Sigmoid colon (tissue), 6 donors: ENCODE measurements at regions not wholly inside any gene's neighbourhood (a gene's known extent, or its start where the extent isn't known, plus 50 kb on each side); places are given as distances from the start of the nearest gene placed in this dataset.

Experiments
- DNase-seq: peaks from one replicate; pipeline ENCODE4 v3.0.0-alpha.2; 2019
- H3K27ac ChIP-seq, 4 donors: fragments of 200-600 bp; sonication (generic); one replicate each; pipeline ENCODE4 v1.5.1; 2016 to 2019; ENCODE audit warnings: mild to moderate bottlenecking in 1 of 4
- H3K27me3 ChIP-seq, 3 donors: fragments of 200-600 bp; sonication (generic); one replicate each; pipeline ENCODE4 v1.5.1; 2019; ENCODE audit warnings: mild to moderate bottlenecking in 1 of 3
- H3K36me3 ChIP-seq, 4 donors: fragments of 200-600 bp; sonication (generic); one replicate each; pipeline ENCODE4 v1.5.1; 2016 to 2019
- H3K4me1 ChIP-seq, 4 donors: fragments of 200-600 bp; sonication (generic); one replicate each; pipeline ENCODE4 v1.5.1; 2017 to 2019
- H3K4me3 ChIP-seq, 4 donors: fragments of 200-600 bp; sonication (generic); one replicate each; pipeline ENCODE4 v1.5.1; 2017 to 2019; ENCODE audit warnings: mild to moderate bottlenecking in 2 of 4, moderate library complexity in 1 of 4
- H3K9me3 ChIP-seq, 4 donors: fragments of 200-600 bp in 3 of 4; sonication (generic) in 3 of 4; one replicate each; pipeline versions ENCODE4 v1.5.1 to v1.6.1; 2013 to 2019
- EP300 ChIP-seq, 4 donors: sonication (generic); formaldehyde crosslinking; IDR thresholded peaks; one replicate each; pipeline ENCODE4 v1.6.1; 2017; ENCODE audit warnings: antibody characterized with exemption in 4 of 4
- POLR2A ChIP-seq, 2 donors: fragments of 450-650 bp; IDR thresholded peaks; one replicate each; pipeline ENCODE4 v1.6.1; 2016; ENCODE audit warnings: antibody characterized with exemption in 2 of 2, mild to moderate bottlenecking in 2 of 2, moderate library complexity in 2 of 2
- POLR2AphosphoS5 ChIP-seq, 4 donors: sonication (generic); formaldehyde crosslinking; IDR thresholded peaks; one replicate each; pipeline ENCODE4 v1.6.1; 2017; ENCODE audit warnings: antibody characterized with exemption in 4 of 4
- WGBS, 2 donors: extraction: QIAGEN DNeasy Blood & Tissue Kit; methylation state at CpG; one replicate each; pipeline ENCODE4 v1.1.7; 2013; 5-methylcytosine and 5-hydroxymethylcytosine counted together
- intact Hi-C: fragments of 100-400 bp; cut with DNase I; formaldehyde crosslinking; loops from one replicate; pipeline ENCODE4 v1.15.1; 2023
- TF ChIP-seq, protein P1 (sequence below), 4 experiments: fragments of 450-650 bp in 3 of 4; fragments of 200-600 bp in 1 of 4; IDR thresholded peaks; one replicate each; pipeline ENCODE4 v1.5.1; 2016 to 2019; ENCODE audit warnings: antibody characterized with exemption in 4 of 4, mild to moderate bottlenecking in 3 of 4, moderate library complexity in 2 of 4
- donor health status: healthy with polysubstance abuse.
- donor health status: healthy.

DNA sequence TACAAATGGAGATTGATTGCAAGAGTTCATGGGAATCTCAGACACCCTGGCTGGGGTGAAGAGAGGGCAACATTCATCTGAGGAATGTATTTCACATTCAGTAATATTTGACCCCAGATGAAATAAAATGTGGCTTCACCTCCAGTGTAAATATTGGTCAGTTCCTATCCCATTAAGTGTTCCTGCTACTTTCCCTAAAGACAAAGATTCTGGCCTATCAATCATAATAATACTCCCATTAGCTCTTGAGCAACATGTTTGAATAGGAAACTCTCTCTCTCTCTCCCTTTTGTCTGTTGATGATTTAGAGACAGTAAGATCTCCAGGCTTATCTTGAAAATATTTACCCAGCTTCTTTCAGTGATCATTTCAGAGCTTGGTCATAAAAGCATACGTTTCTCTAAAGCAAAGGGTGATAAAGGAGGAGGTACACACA is 70.1 kb downstream of the KCNJ2 start:
- Histone ChIP-seq H3K36me3 (no peaks in the 10 kb centered on the region), H3K27me3 (no peaks in the 10 kb centered on the region), H3K9me3 (no peaks in the 10 kb centered on the region), H3K4me1 (no peaks in the 10 kb centered on the region), H3K4me3 (no peak overlapping the region), H3K27ac (no peak overlapping the region)
- 0 to 4% methylated on average over 1 of the region's 1 CpG for WGBS, 2 donors
- DNase-seq, result no peak
- intact Hi-C loops, result no loop called here
- TF ChIP-seq EP300 (IDR thresholded peaks at IDR 0.05) (no peak), POLR2A (IDR thresholded peaks at IDR 0.05) (no peak), POLR2AphosphoS5 (IDR thresholded peaks at IDR 0.05) (no peak)
- TF ChIP-seq, protein P1, sequence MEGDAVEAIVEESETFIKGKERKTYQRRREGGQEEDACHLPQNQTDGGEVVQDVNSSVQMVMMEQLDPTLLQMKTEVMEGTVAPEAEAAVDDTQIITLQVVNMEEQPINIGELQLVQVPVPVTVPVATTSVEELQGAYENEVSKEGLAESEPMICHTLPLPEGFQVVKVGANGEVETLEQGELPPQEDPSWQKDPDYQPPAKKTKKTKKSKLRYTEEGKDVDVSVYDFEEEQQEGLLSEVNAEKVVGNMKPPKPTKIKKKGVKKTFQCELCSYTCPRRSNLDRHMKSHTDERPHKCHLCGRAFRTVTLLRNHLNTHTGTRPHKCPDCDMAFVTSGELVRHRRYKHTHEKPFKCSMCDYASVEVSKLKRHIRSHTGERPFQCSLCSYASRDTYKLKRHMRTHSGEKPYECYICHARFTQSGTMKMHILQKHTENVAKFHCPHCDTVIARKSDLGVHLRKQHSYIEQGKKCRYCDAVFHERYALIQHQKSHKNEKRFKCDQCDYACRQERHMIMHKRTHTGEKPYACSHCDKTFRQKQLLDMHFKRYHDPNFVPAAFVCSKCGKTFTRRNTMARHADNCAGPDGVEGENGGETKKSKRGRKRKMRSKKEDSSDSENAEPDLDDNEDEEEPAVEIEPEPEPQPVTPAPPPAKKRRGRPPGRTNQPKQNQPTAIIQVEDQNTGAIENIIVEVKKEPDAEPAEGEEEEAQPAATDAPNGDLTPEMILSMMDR (IDR thresholded peaks at IDR 0.05), result no peak

DNA sequence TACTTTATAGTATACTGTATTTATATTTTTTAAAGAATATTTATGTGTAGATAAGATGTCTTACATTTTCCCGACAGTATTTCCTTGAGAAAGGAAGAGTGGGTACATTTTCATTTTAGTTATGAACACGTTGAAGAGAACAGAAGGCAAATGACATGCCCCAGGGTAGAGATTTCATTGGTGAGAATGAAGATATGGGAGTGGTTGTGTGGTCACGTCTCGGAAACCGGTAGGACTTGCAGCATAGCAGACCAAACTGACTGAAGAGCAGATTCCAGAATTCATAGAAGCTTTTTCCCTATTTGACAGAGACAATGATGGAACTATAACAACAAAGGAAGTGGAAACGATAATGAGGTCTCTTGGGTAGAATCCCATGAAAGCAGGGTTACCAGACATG is 71.7 kb downstream of the KCNJ2 start:
- intact Hi-C loops, result no loop called here
- H3K4me1 ChIP-seq, result no peaks in the 10 kb centered on the region
- no peaks in the 10 kb centered on the region for H3K36me3 ChIP-seq
- no peak for TF ChIP-seq POLR2AphosphoS5 (IDR thresholded peaks at IDR 0.05)
- TF ChIP-seq, protein P1 (IDR thresholded peaks at IDR 0.05), result no peak
- no peak for TF ChIP-seq EP300 (IDR thresholded peaks at IDR 0.05)
- no peak for TF ChIP-seq POLR2A (IDR thresholded peaks at IDR 0.05)
- H3K4me3 ChIP-seq, result no peak overlapping the region
- H3K9me3 ChIP-seq, result no peaks in the 10 kb centered on the region
- no peak for DNase-seq
- H3K27me3 ChIP-seq, result no peaks in the 10 kb centered on the region
- no peak overlapping the region for H3K27ac ChIP-seq
- WGBS, 2 donors, result 92 to 96% methylated on average over 6 of the region's 6 CpGs

- no peaks in the 10 kb centered on the region for H3K4me1 ChIP-seq
- H3K9me3 ChIP-seq, result peaks cover 0 to 2% (median 0%) of the 10 kb centered on the region in 4 donors
- intact Hi-C loops, result no loop called here
- WGBS, 2 donors, result 17 to 57% methylated on average over 7 of the region's 7 CpGs
- no peak overlapping the region for H3K4me3 ChIP-seq
- no peaks in the 10 kb centered on the region for H3K27me3 ChIP-seq
- no peak overlapping the region for H3K27ac ChIP-seq
- TF ChIP-seq EP300 (IDR thresholded peaks at IDR 0.05) (no peak), POLR2AphosphoS5 (IDR thresholded peaks at IDR 0.05) (no peak), POLR2A (IDR thresholded peaks at IDR 0.05) (no peak)
- TF ChIP-seq, protein P1 (IDR thresholded peaks at IDR 0.05), result no peak
- H3K36me3 ChIP-seq, result no peaks in the 10 kb centered on the region
- no peak for DNase-seq
Observed at GRCh38 chr17:70242781-70243437, 73.6 kb downstream of the KCNJ2 start.

DNA sequence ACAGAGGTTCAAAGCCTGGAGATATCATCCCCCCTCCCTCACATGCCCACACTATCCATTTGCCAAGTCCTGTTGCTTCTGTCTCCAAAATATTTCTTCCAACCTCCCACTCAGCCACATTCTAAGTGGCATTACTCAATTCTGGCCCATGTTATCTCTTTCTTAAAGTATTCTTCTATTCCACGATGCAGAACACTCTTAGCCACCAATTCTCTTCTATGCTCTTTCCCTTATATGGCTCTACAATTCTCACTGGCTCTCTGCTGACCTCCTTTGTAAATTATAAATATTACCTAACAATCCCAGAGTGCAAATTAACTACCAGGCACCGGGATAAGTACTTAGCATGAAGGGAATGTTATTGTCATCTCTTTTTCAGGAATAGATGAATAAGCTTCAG is 82.4 kb downstream of the KCNJ2 start:
- H3K4me1 ChIP-seq, result no peaks in the 10 kb centered on the region
- no peak for DNase-seq
- no peaks in the 10 kb centered on the region for H3K36me3 ChIP-seq
- H3K27ac ChIP-seq, result no peak overlapping the region
- intact Hi-C loops, result no loop called here
- TF ChIP-seq, protein P1 (IDR thresholded peaks at IDR 0.05), result no peak
- TF ChIP-seq POLR2AphosphoS5 (IDR thresholded peaks at IDR 0.05), result no peak
- 84 to 87% methylated on average over 2 of the region's 2 CpGs for WGBS, 2 donors
- H3K9me3 ChIP-seq, result peaks cover 0 to 6% (median 0%) of the 10 kb centered on the region in 4 donors
- no peaks in the 10 kb centered on the region for H3K27me3 ChIP-seq
- H3K4me3 ChIP-seq, result no peak overlapping the region
